K562 (cell line): ENCODE measurements at regions not wholly inside any gene's neighbourhood (a gene's known extent, or its start where the extent isn't known, plus 50 kb on each side); places are given as distances from the start of the nearest gene placed in this dataset.

ENCODE experiments used
- BMI1 ChIP-seq: fragments of 150-350 bp; IDR thresholded peaks from 2 replicates; pipeline ENCODE4 v1.6.1; 2014; ENCODE audit warnings: low read length
- FOXP1 ChIP-seq: sonication (generic); formaldehyde crosslinking; IDR thresholded peaks from 2 replicates; pipeline ENCODE4 v1.8.0; 2022; ENCODE audit warnings: mild to moderate bottlenecking, missing genetic modification reagents
- KDM4B ChIP-seq, 2 experiments: fragments of 450-650 bp in 1 of 2; sonication (generic) in 1 of 2; IDR thresholded peaks; 2 replicates each; pipeline ENCODE4 v1.6.1; 2016 to 2017; ENCODE audit warnings: borderline replicate concordance in 2 of 2, antibody characterized with exemption in 1 of 2, low read depth in 1 of 2, mild to moderate bottlenecking in 1 of 2
- MBD2 ChIP-seq: sonication (generic); IDR thresholded peaks from 2 replicates; pipeline ENCODE4 v1.6.1; 2016; ENCODE audit warnings: low read depth, borderline replicate concordance
- POLR2H ChIP-seq: IDR thresholded peaks from 2 replicates; pipeline ENCODE4 v1.6.1; 2016; ENCODE audit warnings: missing genetic modification characterization, low read depth, mild to moderate bottlenecking, control low read depth, missing compliant biosample characterization, moderate library complexity
- SP2 ChIP-seq: IDR thresholded peaks from 2 replicates; pipeline ENCODE4 v1.6.1; 2011; ENCODE audit warnings: mild to moderate bottlenecking, low read depth, low read length, moderate library complexity; ENCODE audit not compliant: poor library complexity, severe bottlenecking; ENCODE audit errors: extremely low read depth
- TCF7L2 ChIP-seq: fragments of 150-350 bp; IDR thresholded peaks from 2 replicates; pipeline ENCODE4 v1.6.1; 2016; ENCODE audit warnings: low read depth, mild to moderate bottlenecking, low read length, moderate library complexity
- TFAM ChIP-seq: fragments of 250-450 bp; sonication (Bioruptor Pico); conservative IDR thresholded peaks from 2 replicates; pipeline ENCODE4 v1.5.0; 2021; ENCODE audit warnings: mild to moderate bottlenecking, moderate library complexity
- THRAP3 ChIP-seq: fragments of 450-650 bp; IDR thresholded peaks from 2 replicates; pipeline ENCODE4 v1.6.1; 2016; ENCODE audit warnings: mild to moderate bottlenecking, inconsistent platforms, borderline replicate concordance
- ZNF224 ChIP-seq: sonication (generic); formaldehyde crosslinking; IDR thresholded peaks from 2 replicates; pipeline ENCODE4 v1.8.0; 2022; ENCODE audit warnings: mild to moderate bottlenecking, missing genetic modification reagents
- ZNF408 ChIP-seq: fragments of 250-450 bp; sonication (Bioruptor Pico); IDR thresholded peaks from 2 replicates; pipeline ENCODE4 v1.4.0; 2020; ENCODE audit warnings: low read depth, mild to moderate bottlenecking, moderate library complexity
- ZNF561 ChIP-seq: fragments of 450-650 bp; formaldehyde crosslinking; conservative IDR thresholded peaks from 2 replicates; pipeline ENCODE4 v1.4.0; 2020; ENCODE audit warnings: mild to moderate bottlenecking, moderate library complexity
- TF ChIP-seq, protein P1 (sequence below): fragments of 150-350 bp; IDR thresholded peaks from 2 replicates; pipeline ENCODE4 v1.6.1; 2014; ENCODE audit warnings: low read depth, mild to moderate bottlenecking, low read length, borderline replicate concordance
- TF ChIP-seq, protein P2 (sequence below): sonication (generic); formaldehyde crosslinking; IDR thresholded peaks from 2 replicates; pipeline ENCODE4 v1.8.0; 2022; ENCODE audit warnings: mild to moderate bottlenecking, low read depth, missing genetic modification reagents

DNA sequence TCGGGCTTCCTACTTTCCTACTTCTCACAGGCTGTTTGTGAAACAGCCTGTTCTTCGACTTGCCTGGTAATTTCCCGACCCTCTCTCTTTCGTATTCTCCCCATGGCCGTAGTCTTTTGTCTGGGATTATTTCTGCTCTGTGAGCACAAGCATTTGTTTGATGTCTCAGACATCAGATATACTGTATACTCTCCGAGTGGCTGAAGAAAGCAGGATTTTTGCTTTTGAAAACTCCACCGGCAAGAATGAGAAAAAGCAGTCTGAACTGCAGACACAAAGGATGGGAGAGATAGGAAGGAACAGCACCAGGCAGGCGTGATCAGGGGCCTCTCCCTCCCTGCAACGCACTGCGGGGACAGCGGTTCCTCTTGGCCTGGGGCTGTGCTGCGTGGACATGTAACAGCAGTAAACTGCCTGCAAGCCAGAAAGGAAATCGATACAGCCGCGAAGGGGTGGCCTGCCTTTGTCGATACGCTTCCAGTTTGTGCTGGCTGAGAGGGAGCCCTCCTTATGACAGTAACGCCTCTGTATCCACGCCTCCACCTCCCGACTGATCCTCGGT lies 313.9 kb upstream of the TLE4 start (continued):
- TF ChIP-seq THRAP3 (no peak), TFAM (CRISPR knock-in tag) (no peak), KDM4B (IDR thresholded peaks at IDR 0.05; ENCODE audit: borderline replicate concordance in 2 of 2, low read depth in 1 of 2) (no peak), MBD2 (no peak), ZNF408 (CRISPR knock-in tag) (no peak), FOXP1 (CRISPR knock-in tag) (no peak), BMI1 (no peak), ZNF561 (CRISPR knock-in tag) (no peak), ZNF224 (CRISPR knock-in tag) (no peak), SP2 (no peak), POLR2H (tag) (no peak), TCF7L2 (no peak)
- TF ChIP-seq, protein P1, sequence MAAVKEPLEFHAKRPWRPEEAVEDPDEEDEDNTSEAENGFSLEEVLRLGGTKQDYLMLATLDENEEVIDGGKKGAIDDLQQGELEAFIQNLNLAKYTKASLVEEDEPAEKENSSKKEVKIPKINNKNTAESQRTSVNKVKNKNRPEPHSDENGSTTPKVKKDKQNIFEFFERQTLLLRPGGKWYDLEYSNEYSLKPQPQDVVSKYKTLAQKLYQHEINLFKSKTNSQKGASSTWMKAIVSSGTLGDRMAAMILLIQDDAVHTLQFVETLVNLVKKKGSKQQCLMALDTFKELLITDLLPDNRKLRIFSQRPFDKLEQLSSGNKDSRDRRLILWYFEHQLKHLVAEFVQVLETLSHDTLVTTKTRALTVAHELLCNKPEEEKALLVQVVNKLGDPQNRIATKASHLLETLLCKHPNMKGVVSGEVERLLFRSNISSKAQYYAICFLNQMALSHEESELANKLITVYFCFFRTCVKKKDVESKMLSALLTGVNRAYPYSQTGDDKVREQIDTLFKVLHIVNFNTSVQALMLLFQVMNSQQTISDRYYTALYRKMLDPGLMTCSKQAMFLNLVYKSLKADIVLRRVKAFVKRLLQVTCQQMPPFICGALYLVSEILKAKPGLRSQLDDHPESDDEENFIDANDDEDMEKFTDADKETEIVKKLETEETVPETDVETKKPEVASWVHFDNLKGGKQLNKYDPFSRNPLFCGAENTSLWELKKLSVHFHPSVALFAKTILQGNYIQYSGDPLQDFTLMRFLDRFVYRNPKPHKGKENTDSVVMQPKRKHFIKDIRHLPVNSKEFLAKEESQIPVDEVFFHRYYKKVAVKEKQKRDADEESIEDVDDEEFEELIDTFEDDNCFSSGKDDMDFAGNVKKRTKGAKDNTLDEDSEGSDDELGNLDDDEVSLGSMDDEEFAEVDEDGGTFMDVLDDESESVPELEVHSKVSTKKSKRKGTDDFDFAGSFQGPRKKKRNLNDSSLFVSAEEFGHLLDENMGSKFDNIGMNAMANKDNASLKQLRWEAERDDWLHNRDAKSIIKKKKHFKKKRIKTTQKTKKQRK, result no peak
- TF ChIP-seq, protein P2, sequence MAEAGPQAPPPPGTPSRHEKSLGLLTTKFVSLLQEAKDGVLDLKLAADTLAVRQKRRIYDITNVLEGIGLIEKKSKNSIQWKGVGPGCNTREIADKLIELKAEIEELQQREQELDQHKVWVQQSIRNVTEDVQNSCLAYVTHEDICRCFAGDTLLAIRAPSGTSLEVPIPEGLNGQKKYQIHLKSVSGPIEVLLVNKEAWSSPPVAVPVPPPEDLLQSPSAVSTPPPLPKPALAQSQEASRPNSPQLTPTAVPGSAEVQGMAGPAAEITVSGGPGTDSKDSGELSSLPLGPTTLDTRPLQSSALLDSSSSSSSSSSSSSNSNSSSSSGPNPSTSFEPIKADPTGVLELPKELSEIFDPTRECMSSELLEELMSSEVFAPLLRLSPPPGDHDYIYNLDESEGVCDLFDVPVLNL, result no peak
